A673 (cell line): ENCODE measurements at regions not wholly inside any gene's neighbourhood (a gene's known extent, or its start where the extent isn't known, plus 50 kb on each side); places are given as distances from the start of the nearest gene placed in this dataset.
A peak's percentile ranks its signal among the peaks of the same experiment; 100 is the strongest.

ENCODE experiments used
- BruUV-seq: library from RNA; stranded (reverse); fragments of 400-500 nt; replicated peaks from 2 replicates; lab custom pipeline; 2021; lab: Mats Ljungman, UMichigan
- CTCF ChIA-PET: fragments of 300-600 bp; sonication (Branson Sonifier 250); formaldehyde crosslinking; loops from one replicate; lab custom pipeline; 2022; ENCODE audit warnings: antibody characterized with exemption; lab: Charles Lee
- POLR2A ChIA-PET: fragments of 300-600 bp; sonication (Branson Sonifier 250); formaldehyde crosslinking; loops from one replicate; lab custom pipeline; 2022; ENCODE audit warnings: antibody characterized with exemption; ENCODE audit not compliant: low non-redundant PET; lab: Charles Lee
- DNase-seq: peaks from one replicate; pipeline ENCODE4 v3.0.0-alpha.2; 2015; ENCODE audit warnings: low spot score
- H3K27ac ChIP-seq: fragments of 200-600 bp; sonication (generic); 2 replicates; pipeline ENCODE4 v1.5.1; 2016; ENCODE audit warnings: mixed run types, low read depth, mild to moderate bottlenecking, mixed read lengths, antibody characterized with exemption, low read length; ENCODE audit not compliant: poor library complexity, severe bottlenecking
- H3K27me3 ChIP-seq: fragments of 200-600 bp; sonication (generic); replicated peaks from 2 replicates; pipeline ENCODE4 v1.6.1; 2017; ENCODE audit warnings: mixed run types, low read depth, mild to moderate bottlenecking, mixed read lengths, antibody characterized with exemption, low read length; ENCODE audit not compliant: insufficient read depth, poor library complexity
- H3K36me3 ChIP-seq: fragments of 200-600 bp; sonication (generic); 2 replicates; pipeline ENCODE4 v1.6.1; 2016; ENCODE audit warnings: mixed run types, mild to moderate bottlenecking, mixed read lengths, antibody characterized with exemption, low read length; ENCODE audit not compliant: insufficient read depth, poor library complexity, severe bottlenecking
- H3K4me1 ChIP-seq: fragments of 200-600 bp; sonication (generic); 2 replicates; pipeline ENCODE4 v1.6.1; 2017; ENCODE audit warnings: mixed run types, mild to moderate bottlenecking, mixed read lengths, antibody characterized with exemption, low read length; ENCODE audit not compliant: insufficient read depth, poor library complexity, severe bottlenecking
- H3K4me3 ChIP-seq: fragments of 200-600 bp; sonication (generic); 2 replicates; pipeline ENCODE4 v1.5.1; 2016; ENCODE audit warnings: low read depth, mixed run types, mild to moderate bottlenecking, mixed read lengths, low read length; ENCODE audit not compliant: poor library complexity, severe bottlenecking
- H3K9me3 ChIP-seq: fragments of 200-600 bp; sonication (generic); 2 replicates; pipeline ENCODE4 v1.6.1; 2016; ENCODE audit warnings: mixed run types, low read depth, mild to moderate bottlenecking, mixed read lengths, antibody characterized with exemption, low read length; ENCODE audit not compliant: poor library complexity, severe bottlenecking
- CTCF ChIP-seq: fragments of 300-800, 200-600 bp; sonication (generic); conservative IDR thresholded peaks from 2 replicates; pipeline ENCODE4 v1.5.1; 2017; ENCODE audit warnings: low read depth, mild to moderate bottlenecking, antibody characterized with exemption, low read length, moderate library complexity, mixed read lengths
- EZH2 ChIP-seq: fragments of 200-600 bp; sonication (generic); IDR thresholded peaks from 2 replicates; pipeline ENCODE4 v1.6.1; 2017; ENCODE audit warnings: borderline replicate concordance, low read depth, mild to moderate bottlenecking, mixed read lengths, antibody characterized with exemption, low read length; ENCODE audit not compliant: poor library complexity, severe bottlenecking
- intact Hi-C: fragments of 100-400 bp; cut with micrococcal nuclease; formaldehyde crosslinking; loops from one replicate; pipeline ENCODE4 v1.10.0; 2022; ENCODE audit not compliant: unreplicated experiment

DNA sequence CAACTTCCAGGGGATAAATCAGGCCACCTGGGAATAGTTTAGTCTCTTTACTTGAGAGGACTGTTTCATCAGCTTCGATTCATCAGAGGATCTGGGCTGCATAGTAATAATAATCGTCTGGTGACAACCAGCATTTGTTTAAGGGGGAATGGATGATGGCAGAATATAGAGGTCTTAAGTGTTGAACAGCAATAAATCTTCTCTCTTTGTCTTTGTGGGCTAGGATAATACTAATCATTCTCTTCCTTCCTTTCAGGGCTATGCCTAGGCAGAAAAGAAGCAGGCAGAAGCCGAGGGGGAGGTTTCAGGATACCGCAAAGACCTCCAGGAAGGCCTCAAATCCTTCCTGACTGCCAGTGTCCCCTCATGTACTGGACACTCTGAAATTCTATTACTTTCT is 150.4 kb upstream of the GAREM1 start:
- Histone ChIP-seq H3K27ac (no peak overlapping the region), H3K4me3 (no peak overlapping the region), H3K4me1 (no peaks in the 10 kb centered on the region), H3K9me3 (no peaks in the 10 kb centered on the region), H3K27me3 (no peaks in the 10 kb centered on the region), H3K36me3 (no peaks in the 10 kb centered on the region)
- BruUV-seq: no TSS peak
- DNase-seq: peak; percentile 6
- POLR2A ChIA-PET: no interaction called here
- CTCF ChIA-PET: no interaction called here
- intact Hi-C loops: no loop called here
- TF ChIP-seq EZH2 (no peak), CTCF (no peak)

DNA sequence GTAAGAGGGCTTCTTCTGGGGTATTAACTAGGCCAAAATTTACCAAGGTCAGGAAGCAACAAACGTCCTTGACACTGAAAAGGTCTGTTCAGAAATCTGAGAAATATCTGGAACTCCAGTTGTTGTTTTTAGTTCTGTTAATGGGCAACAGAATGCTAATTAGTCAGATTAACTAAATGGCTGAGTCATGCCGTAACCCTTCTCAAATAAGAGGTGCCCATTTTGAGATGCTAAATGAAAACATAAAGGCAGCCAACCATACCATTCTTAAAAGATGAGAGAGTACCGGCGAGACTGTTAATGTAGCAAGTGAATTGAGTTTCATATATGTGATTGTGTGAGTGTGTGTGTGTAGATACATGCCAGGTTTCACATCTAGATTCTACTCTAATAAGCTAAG is 147.9 kb upstream of the GAREM1 start:
- no peaks in the 10 kb centered on the region for H3K36me3 ChIP-seq
- CTCF ChIA-PET: no interaction called here
- no peak for DNase-seq
- no peak for TF ChIP-seq EZH2
- no peak for TF ChIP-seq CTCF
- intact Hi-C loops: no loop called here
- no TSS peak for BruUV-seq
- no peak overlapping the region for H3K27ac ChIP-seq
- POLR2A ChIA-PET: no interaction called here
- no peak overlapping the region for H3K4me3 ChIP-seq
- no peaks in the 10 kb centered on the region for H3K27me3 ChIP-seq
- H3K9me3 ChIP-seq: no peaks in the 10 kb centered on the region
- H3K4me1 ChIP-seq: no peaks in the 10 kb centered on the region

- H3K4me1 ChIP-seq: no peaks in the 10 kb centered on the region
- POLR2A ChIA-PET: no interaction called here
- no peaks in the 10 kb centered on the region for H3K36me3 ChIP-seq
- intact Hi-C loops: no loop called here
- H3K27ac ChIP-seq: no peak overlapping the region
- H3K27me3 ChIP-seq: no peaks in the 10 kb centered on the region
- BruUV-seq: no TSS peak
- no peaks in the 10 kb centered on the region for H3K9me3 ChIP-seq
- CTCF ChIA-PET: no interaction called here
- H3K4me3 ChIP-seq: no peak overlapping the region
- no peak for DNase-seq
- TF ChIP-seq CTCF (no peak), EZH2 (no peak)
Observed at GRCh38 chr18:32613821-32614220, 143.1 kb upstream of the GAREM1 start.
